ENCODE measurements at regions not wholly inside any gene's neighbourhood (a gene's known extent, or its start where the extent isn't known, plus 50 kb on each side); places are given as distances from the start of the nearest gene placed in this dataset.

GRCh38 chr10:128576943-128577670, 450.9 kb upstream of the MKI67 start (continued):
- TF ChIP-seq PRDM15 (CRISPR knock-in tag; IDR thresholded peaks at IDR 0.05): no peak

GRCh38 chr10:128577958-128578750, 451.9 kb upstream of the MKI67 start:
- ATAC-seq (no peak), DNase-seq (ENCODE audit: low spot score) (no peak), FAIRE-seq (no peak)
- H4K20me1 ChIP-seq (ENCODE audit: insufficient read depth, low read length): no peaks in the 10 kb centered on the region
- no peaks in the 10 kb centered on the region for H3K79me2 ChIP-seq (ENCODE audit: insufficient read depth, low read length)
- no peak overlapping the region for H2AFZ ChIP-seq (ENCODE audit: low read length)
- BruUV-seq (replicated peaks): no TSS peak
- no peak overlapping the region for H3K27ac ChIP-seq (ENCODE audit: extremely low read length, insufficient read depth, low read length)
- in situ Hi-C loops (cut with HindIII; ENCODE audit: extremely low pct_ligation_motif_present, low pct_unique_long_range_greater_than_20kb): no loop called here
- peaks cover 3 to 9% of the 10 kb centered on the region in 2 experiments; a peak in 3 of 5 replicates for H3K27me3 ChIP-seq (ENCODE audit: control insufficient read depth in 1 of 2, insufficient read depth in 2 of 2, low read length in 2 of 2)
- TF ChIP-seq ZBTB21 (CRISPR knock-in tag; IDR thresholded peaks at IDR 0.05): no peak
- TF ChIP-seq ZFP91 (CRISPR knock-in tag; IDR thresholded peaks at IDR 0.05; ENCODE audit: borderline replicate concordance): no peak
- no peaks in the 10 kb centered on the region for H3K4me1 ChIP-seq (ENCODE audit: insufficient read depth, low read length)
- H3K4me3 ChIP-seq (replicated peaks in 1 of 3; ENCODE audit: insufficient read depth in 1 of 3, low read depth in 2 of 3, low read length in 3 of 3): no peak overlapping the region
- H3K9me3 ChIP-seq (ENCODE audit: low read length): no peaks in the 10 kb centered on the region
- ChIA-PET CTCF (ENCODE audit: low intra/inter-chr PET ratio, low total read pairs) (no interaction called here), POLR2A (no interaction called here)
- no peak overlapping the region for H3K9ac ChIP-seq (ENCODE audit: insufficient read depth, low read depth, low read length)
- intact Hi-C loops (cut with micrococcal nuclease; ENCODE audit: unreplicated experiment): no loop called here
- 18% methylated on average over 10 of the region's 13 CpGs for WGBS (ENCODE audit: low lambda C conversion rate)
- no peak overlapping the region for H3K4me2 ChIP-seq (ENCODE audit: low read depth, low read length)
- H3K36me3 ChIP-seq (replicated peaks in 1 of 2; ENCODE audit: control insufficient read depth in 1 of 2, insufficient read depth in 2 of 2, low read length in 2 of 2): no peaks in the 10 kb centered on the region

Data from HepG2 (cell line).